NB4 (cell line): ENCODE measurements at regions not wholly inside any gene's neighbourhood (a gene's known extent, or its start where the extent isn't known, plus 50 kb on each side); places are given as distances from the start of the nearest gene placed in this dataset.

ENCODE experiments used
- DNase-seq: peaks from one replicate; pipeline ENCODE4 v3.0.0; 2010; ENCODE audit warnings: low read depth
- H3K4me3 ChIP-seq: one replicate; pipeline ENCODE4 v1.5.1; 2011; ENCODE audit warnings: mild to moderate bottlenecking, low read depth, low read length, moderate library complexity
- MYC ChIP-seq: IDR thresholded peaks from 2 replicates; pipeline ENCODE4 v1.6.1; 2011; ENCODE audit warnings: low read depth, low read length
- POLR2A ChIP-seq: IDR thresholded peaks from 2 replicates; pipeline ENCODE4 v1.6.1; 2011; ENCODE audit warnings: mild to moderate bottlenecking; ENCODE audit not compliant: insufficient read length; ENCODE audit errors: extremely low read depth
- TF ChIP-seq, protein P1 (sequence below): IDR thresholded peaks from 2 replicates; pipeline ENCODE4 v1.6.1; 2011; ENCODE audit warnings: low read depth, low read length
- TF ChIP-seq, protein P2 (sequence below): IDR thresholded peaks from one replicate; pipeline ENCODE4 v1.5.1; 2012; ENCODE audit warnings: low read depth, low read length

DNA sequence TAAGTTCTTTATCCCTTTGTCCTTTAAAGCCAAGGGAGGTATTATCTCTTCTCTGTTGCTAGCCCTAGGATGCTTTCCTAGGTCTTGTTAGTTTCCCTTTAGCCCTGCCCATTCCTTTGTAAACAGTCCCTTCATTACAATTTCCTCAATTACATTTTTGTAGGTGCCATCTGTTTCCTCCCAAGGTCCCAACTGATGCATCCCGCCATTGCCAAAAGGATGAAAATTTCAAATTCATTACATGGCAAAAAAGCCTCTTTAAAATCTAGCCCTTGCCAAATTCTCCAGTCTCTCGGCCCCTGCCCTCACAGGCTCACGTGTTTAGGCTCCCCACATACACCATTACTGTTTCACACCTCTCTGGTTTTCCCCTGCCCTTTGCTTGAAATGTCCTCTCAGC, 151.9 kb upstream of the C1orf87 start:
- no peak overlapping the region for H3K4me3 ChIP-seq
- no peak for TF ChIP-seq POLR2A
- TF ChIP-seq, protein P1, sequence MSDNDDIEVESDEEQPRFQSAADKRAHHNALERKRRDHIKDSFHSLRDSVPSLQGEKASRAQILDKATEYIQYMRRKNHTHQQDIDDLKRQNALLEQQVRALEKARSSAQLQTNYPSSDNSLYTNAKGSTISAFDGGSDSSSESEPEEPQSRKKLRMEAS: no peak
- TF ChIP-seq MYC: no peak
- TF ChIP-seq, protein P2, sequence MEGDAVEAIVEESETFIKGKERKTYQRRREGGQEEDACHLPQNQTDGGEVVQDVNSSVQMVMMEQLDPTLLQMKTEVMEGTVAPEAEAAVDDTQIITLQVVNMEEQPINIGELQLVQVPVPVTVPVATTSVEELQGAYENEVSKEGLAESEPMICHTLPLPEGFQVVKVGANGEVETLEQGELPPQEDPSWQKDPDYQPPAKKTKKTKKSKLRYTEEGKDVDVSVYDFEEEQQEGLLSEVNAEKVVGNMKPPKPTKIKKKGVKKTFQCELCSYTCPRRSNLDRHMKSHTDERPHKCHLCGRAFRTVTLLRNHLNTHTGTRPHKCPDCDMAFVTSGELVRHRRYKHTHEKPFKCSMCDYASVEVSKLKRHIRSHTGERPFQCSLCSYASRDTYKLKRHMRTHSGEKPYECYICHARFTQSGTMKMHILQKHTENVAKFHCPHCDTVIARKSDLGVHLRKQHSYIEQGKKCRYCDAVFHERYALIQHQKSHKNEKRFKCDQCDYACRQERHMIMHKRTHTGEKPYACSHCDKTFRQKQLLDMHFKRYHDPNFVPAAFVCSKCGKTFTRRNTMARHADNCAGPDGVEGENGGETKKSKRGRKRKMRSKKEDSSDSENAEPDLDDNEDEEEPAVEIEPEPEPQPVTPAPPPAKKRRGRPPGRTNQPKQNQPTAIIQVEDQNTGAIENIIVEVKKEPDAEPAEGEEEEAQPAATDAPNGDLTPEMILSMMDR: no peak
- DNase-seq: no peak

DNA sequence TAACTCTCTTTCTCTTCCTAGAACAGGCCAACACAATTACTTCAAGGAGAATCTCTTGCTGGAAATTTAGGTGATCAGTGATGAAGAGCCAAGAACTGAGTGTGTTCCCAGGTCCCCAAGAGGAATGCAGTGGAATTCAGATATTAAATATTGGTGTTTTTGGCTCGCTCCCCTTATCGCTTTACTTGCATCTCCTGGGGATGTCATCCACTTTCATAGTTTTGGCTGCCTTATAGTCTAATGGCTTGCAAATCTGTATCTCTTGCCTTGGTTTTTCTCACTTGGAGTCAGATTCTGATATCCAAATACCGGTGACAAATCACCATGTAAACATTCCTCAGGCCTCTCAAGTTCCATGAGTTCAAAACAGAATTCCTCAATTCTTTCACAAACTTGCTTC, 151.0 kb upstream of the C1orf87 start:
- DNase-seq: no peak
- TF ChIP-seq POLR2A: no peak
- no peak for TF ChIP-seq MYC
- TF ChIP-seq, protein P1: no peak
- TF ChIP-seq, protein P2: no peak
- no peak overlapping the region for H3K4me3 ChIP-seq

DNA sequence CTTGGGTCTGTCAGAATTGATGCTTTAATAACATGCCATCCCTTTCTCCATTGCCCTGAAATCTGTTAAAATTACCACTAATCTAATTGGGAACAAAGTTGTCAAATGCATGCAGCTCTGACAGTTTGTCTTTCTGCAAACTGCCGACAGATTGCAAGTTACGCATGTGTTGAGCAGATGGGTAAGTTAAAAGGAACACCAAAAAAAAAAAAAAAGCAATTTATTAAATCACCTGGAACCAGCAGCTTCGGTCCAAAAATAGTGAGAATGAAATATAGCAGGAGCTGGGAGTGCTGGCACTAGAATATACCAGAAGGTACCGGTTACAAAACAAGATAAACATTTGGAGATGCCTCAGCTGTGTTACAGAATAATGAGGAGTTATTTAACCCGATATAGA, 149.6 kb upstream of the C1orf87 start:
- H3K4me3 ChIP-seq: no peak overlapping the region
- DNase-seq: no peak
- TF ChIP-seq, protein P1: no peak
- TF ChIP-seq, protein P2: no peak
- TF ChIP-seq POLR2A (no peak), MYC (no peak)

DNA sequence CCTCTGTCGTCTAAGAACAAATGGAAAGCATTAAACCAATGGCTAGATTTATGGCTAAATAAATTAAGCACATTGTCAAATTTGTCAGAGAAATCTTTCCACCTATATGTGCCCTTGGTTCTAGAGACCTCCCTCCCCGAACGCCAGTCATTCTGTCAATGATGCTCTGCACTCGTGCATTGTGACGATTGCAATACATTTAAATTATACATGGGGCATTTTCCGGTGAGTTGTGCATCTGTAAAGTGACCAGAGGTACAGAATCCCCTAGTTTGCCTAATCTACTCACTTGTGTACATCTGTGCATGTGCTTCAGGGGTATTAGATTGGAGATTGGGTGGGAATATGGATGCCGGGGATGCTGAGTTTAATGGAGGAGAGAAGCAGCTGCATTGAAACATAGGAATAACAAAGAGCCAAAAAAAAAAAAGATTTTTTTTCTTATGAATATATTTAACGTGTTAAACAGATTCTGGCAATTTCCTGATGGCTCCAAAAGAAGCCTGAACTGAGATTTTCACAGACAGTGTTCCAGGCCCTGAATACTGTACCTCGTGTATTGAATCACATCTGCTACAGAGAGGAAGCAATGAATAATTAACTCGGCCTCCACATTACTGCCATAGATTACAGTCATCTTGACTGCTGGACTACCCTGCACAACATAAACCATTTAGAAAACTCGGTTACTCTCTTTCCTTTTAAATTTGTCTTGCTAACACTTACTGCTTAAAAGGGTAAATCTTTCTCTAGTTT, 149.0 kb upstream of the C1orf87 start:
- TF ChIP-seq POLR2A (no peak), MYC (no peak)
- TF ChIP-seq, protein P2: no peak
- TF ChIP-seq, protein P1: no peak
- DNase-seq: no peak
- H3K4me3 ChIP-seq: no peak overlapping the region

DNA sequence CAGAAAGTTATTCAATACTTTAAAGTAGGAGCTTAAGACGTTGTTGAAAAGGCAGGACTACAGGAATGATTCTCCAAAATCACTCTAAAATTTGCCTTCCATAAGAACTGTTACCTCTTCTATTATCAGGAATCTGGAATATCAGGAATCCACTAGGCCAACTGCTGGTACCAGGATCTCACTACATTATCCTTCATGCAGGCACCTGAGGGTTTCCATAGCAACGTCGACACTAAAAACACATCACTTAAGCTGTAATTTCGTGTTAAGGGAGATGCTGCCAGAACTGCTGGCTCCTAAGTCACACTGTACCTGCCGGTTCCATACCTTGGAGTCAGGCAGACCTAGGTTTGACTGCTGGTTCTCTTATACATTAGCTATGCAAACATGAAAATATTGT, 139.7 kb upstream of the C1orf87 start:
- TF ChIP-seq, protein P1: no peak
- no peak for TF ChIP-seq POLR2A
- TF ChIP-seq MYC: no peak
- TF ChIP-seq, protein P2: no peak
- no peak for DNase-seq
- H3K4me3 ChIP-seq: no peak overlapping the region
